ENCODE measurements at regions not wholly inside any gene's neighbourhood (a gene's known extent, or its start where the extent isn't known, plus 50 kb on each side); places are given as distances from the start of the nearest gene placed in this dataset.
A peak's percentile ranks its signal among the peaks of the same experiment; 100 is the strongest.

DNA sequence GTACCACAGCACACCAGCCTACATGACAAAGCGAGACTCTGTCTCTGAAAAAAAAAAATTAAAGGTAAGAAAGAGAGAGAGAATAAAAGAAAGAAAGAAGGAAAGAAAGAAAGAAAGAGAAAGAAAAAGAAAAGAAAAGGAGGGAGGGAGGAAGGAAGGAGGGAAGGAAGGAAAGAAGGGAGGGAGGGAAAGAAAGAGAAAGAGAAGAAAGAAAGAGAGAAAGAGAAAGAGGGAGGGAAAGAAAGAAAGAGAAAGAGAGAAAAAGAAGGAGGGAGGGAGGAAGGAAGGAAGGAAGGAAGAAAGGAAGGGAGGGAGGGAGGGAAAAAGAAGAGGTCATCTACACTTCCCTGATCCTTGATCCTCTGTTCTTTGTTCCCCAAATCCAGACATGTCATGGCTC, 104.8 kb upstream of the GJB5 start:
- Histone ChIP-seq H3K4me1 (no peaks in the 10 kb centered on the region), H3K27ac (replicated peaks in 1 of 4) (no peak overlapping the region), H3K36me3 (no peaks in the 10 kb centered on the region), H3K4me3 (no peak overlapping the region), H3K9me3 (no peaks in the 10 kb centered on the region), H3K27me3 (peaks cover 0 to 71% (median 5%) of the 10 kb centered on the region in 4 donors)
- TF ChIP-seq POLR2AphosphoS5 (IDR thresholded peaks at IDR 0.05) (no peak), EP300 (IDR thresholded peaks at IDR 0.05) (no peak), POLR2A (IDR thresholded peaks at IDR 0.05; ENCODE audit: low read depth) (no peak)
- TF ChIP-seq, protein P1, sequence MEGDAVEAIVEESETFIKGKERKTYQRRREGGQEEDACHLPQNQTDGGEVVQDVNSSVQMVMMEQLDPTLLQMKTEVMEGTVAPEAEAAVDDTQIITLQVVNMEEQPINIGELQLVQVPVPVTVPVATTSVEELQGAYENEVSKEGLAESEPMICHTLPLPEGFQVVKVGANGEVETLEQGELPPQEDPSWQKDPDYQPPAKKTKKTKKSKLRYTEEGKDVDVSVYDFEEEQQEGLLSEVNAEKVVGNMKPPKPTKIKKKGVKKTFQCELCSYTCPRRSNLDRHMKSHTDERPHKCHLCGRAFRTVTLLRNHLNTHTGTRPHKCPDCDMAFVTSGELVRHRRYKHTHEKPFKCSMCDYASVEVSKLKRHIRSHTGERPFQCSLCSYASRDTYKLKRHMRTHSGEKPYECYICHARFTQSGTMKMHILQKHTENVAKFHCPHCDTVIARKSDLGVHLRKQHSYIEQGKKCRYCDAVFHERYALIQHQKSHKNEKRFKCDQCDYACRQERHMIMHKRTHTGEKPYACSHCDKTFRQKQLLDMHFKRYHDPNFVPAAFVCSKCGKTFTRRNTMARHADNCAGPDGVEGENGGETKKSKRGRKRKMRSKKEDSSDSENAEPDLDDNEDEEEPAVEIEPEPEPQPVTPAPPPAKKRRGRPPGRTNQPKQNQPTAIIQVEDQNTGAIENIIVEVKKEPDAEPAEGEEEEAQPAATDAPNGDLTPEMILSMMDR (IDR thresholded peaks at IDR 0.05), result no peak
- WGBS, result 92% methylated on average over 1 of the region's 1 CpG
- intact Hi-C loops (cut with DNase I), result no loop called here
- DNase-seq (ENCODE audit: extremely low spot score), result no peak

DNA sequence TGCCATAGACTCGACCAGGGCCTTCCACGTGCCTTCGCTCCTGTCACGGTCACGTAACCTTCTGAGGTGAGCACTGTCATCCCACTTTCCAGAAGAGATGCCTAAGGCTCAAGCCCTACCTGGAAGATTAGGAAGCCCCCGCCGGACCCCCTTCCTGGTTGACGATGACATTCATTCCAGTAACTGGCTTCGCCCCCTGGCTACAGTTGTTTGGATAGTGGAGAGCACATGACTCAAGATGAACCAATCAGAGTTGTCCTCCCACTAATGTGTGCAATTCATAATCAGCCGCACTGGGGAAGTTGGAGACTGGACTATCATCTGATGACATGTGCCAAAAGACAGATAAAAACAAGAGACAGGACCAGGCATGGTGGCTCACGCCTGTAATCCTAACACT, 104.0 kb upstream of the GJB5 start:
- Histone ChIP-seq H3K27ac (replicated peaks in 1 of 4) (no peak overlapping the region), H3K4me3 (no peak overlapping the region), H3K4me1 (no peaks in the 10 kb centered on the region), H3K27me3 (peaks cover 0 to 71% (median 5%) of the 10 kb centered on the region in 4 donors), H3K36me3 (no peaks in the 10 kb centered on the region), H3K9me3 (no peaks in the 10 kb centered on the region)
- intact Hi-C loops (cut with DNase I), result no loop called here
- TF ChIP-seq POLR2AphosphoS5 (IDR thresholded peaks at IDR 0.05) (no peak), EP300 (IDR thresholded peaks at IDR 0.05) (no peak), POLR2A (IDR thresholded peaks at IDR 0.05; ENCODE audit: low read depth) (no peak)
- TF ChIP-seq, protein P1 (IDR thresholded peaks at IDR 0.05), result no peak
- DNase-seq (ENCODE audit: extremely low spot score), result no peak
- WGBS, result 77% methylated on average over 11 of the region's 11 CpGs

DNA sequence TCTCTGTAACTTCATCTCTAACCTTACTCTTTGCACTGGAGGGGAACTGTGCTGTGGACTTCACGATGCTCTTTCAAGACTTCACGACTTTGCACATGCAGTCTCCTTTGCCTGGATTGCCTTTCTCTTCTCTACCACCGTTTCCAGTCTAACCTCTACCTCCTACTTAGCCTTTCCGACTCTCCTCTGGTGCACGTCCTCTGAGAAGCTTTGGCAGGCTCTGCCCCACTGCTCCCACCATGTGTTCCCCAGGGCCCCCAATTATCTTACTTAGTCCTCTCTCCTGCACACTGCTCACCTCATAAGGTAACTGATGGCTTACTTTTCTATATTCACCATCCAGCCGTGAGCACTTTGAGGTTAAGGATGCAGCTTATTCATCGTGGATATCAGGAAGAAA, 101.7 kb upstream of the GJB5 start:
- Histone ChIP-seq H3K27me3 (peaks cover 0 to 68% (median 3%) of the 10 kb centered on the region in 4 donors), H3K4me1 (no peaks in the 10 kb centered on the region), H3K27ac (replicated peaks in 1 of 4) (no peak overlapping the region), H3K9me3 (no peaks in the 10 kb centered on the region), H3K4me3 (no peak overlapping the region), H3K36me3 (no peaks in the 10 kb centered on the region)
- intact Hi-C loops (cut with DNase I), result no loop called here
- TF ChIP-seq, protein P1 (IDR thresholded peaks at IDR 0.05), result no peak
- no peak for TF ChIP-seq EP300 (IDR thresholded peaks at IDR 0.05)
- TF ChIP-seq POLR2A (IDR thresholded peaks at IDR 0.05; ENCODE audit: low read depth), result no peak
- TF ChIP-seq POLR2AphosphoS5 (IDR thresholded peaks at IDR 0.05), result no peak
- WGBS, result 76% methylated on average over 7 of the region's 7 CpGs
- DNase-seq (ENCODE audit: extremely low spot score), result peak; percentile 68

DNA sequence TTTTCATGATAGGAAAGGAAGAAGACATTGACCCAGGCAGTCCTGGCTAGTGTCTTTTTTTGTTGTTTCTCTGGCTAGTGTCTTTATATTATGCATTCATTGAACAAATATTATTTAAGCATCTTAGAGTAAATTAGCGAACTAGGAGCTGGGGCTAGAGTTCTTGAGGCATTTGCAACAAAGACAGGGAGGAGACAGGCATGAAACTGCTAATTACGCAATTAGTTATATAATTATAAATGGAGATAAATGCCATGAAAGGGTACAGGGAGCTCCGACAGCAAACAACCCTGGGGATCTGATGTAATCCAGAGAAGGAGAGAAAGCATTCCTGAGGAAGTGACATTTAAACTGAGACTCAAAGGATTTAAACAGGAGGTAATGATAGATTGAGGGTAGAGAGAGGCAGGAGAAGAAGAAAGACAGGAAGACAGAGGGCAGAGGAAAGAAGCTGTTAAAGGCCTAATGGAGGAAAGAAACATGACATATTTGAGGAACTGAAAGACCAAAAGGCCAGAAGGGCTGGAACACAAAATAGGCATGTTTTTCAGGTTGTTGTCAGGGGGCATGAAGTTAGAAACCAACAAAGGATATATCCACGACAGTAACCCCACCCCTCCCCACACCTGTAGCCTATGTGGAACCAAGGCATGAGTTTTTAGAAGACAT, 99.5 kb upstream of the GJB5 start:
- intact Hi-C loops (cut with DNase I), result no loop called here
- no peak for TF ChIP-seq POLR2AphosphoS5 (IDR thresholded peaks at IDR 0.05)
- no peak for TF ChIP-seq POLR2A (IDR thresholded peaks at IDR 0.05; ENCODE audit: low read depth)
- no peak for TF ChIP-seq EP300 (IDR thresholded peaks at IDR 0.05)
- TF ChIP-seq, protein P1 (IDR thresholded peaks at IDR 0.05), result no peak
- Histone ChIP-seq H3K4me1 (no peaks in the 10 kb centered on the region), H3K27me3 (peaks cover 0 to 57% (median 3%) of the 10 kb centered on the region in 4 donors), H3K9me3 (no peaks in the 10 kb centered on the region), H3K27ac (replicated peaks in 1 of 4) (no peak overlapping the region), H3K36me3 (no peaks in the 10 kb centered on the region), H3K4me3 (no peak overlapping the region)
- WGBS, result 72% methylated on average over 4 of the region's 4 CpGs
- no peak for DNase-seq (ENCODE audit: extremely low spot score)

DNA sequence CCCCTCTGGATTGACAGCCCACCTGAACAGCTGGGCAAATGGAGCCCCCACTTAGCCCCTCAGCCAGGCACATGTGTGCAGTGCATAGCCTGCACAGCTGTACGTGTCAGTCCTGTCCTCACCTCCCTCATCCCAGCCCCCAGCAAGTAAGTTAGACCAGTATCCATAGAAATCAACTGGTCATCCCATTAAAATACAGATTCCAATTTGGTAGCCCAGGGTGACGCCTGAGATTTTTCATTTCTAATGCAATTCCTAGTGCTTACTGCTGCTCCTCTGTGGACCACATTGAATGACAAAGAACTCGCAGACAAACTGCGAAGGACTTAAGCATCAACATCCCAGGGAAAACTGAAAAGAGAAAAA, 99.0 kb upstream of the GJB5 start:
- Histone ChIP-seq H3K4me1 (no peaks in the 10 kb centered on the region), H3K27me3 (peaks cover 0 to 52% (median 3%) of the 10 kb centered on the region in 4 donors), H3K4me3 (no peak overlapping the region), H3K27ac (replicated peaks in 1 of 4) (no peak overlapping the region), H3K9me3 (no peaks in the 10 kb centered on the region), H3K36me3 (no peaks in the 10 kb centered on the region)
- 74% methylated on average over 4 of the region's 4 CpGs for WGBS
- no peak for TF ChIP-seq EP300 (IDR thresholded peaks at IDR 0.05)
- no peak for TF ChIP-seq POLR2AphosphoS5 (IDR thresholded peaks at IDR 0.05)
- DNase-seq (ENCODE audit: extremely low spot score), result no peak
- intact Hi-C loops (cut with DNase I), result no loop called here

All from esophagus muscularis mucosa (tissue), 4 donors.